ENCODE measurements at regions not wholly inside any gene's neighbourhood (a gene's known extent, or its start where the extent isn't known, plus 50 kb on each side); places are given as distances from the start of the nearest gene placed in this dataset.

DNA sequence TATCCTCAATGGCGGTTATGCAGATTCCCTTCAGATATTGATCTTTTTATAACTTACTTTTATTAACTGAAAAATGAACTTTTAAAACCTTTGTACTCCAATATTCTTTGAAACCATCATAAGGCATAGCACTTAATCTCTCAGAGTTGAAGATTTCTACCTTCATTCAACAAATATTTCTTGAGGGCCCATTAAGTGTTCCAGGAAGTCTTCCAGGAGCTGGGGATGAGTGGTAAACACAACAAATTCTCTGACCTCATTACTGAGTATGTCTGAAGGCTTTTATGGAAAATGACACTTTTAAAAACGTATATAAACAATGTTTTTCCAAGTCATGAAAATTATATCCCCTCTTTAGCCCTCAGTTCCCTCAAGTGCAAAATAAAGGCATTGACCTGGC lies 575.3 kb upstream of the IL12A start:
- no peaks in the 10 kb centered on the region for H3K9me3 ChIP-seq (replicated peaks; ENCODE audit: insufficient read depth, low read length)
- H3K4me3 ChIP-seq (ENCODE audit: low read length) = no peak overlapping the region
- no peak overlapping the region for H3K4me2 ChIP-seq (ENCODE audit: low read depth, low read length)
- H2AFZ ChIP-seq (ENCODE audit: low read length) = no peak overlapping the region
- no peaks in the 10 kb centered on the region for H3K9me2 ChIP-seq (replicated peaks; ENCODE audit: insufficient read depth, low read length)
- no peak overlapping the region for H3K27ac ChIP-seq (ENCODE audit: low read length)
- H3K9ac ChIP-seq (ENCODE audit: low read length) = no peak overlapping the region
- no peaks in the 10 kb centered on the region for H3K4me1 ChIP-seq (ENCODE audit: low read length)
- TF ChIP-seq, protein P1, sequence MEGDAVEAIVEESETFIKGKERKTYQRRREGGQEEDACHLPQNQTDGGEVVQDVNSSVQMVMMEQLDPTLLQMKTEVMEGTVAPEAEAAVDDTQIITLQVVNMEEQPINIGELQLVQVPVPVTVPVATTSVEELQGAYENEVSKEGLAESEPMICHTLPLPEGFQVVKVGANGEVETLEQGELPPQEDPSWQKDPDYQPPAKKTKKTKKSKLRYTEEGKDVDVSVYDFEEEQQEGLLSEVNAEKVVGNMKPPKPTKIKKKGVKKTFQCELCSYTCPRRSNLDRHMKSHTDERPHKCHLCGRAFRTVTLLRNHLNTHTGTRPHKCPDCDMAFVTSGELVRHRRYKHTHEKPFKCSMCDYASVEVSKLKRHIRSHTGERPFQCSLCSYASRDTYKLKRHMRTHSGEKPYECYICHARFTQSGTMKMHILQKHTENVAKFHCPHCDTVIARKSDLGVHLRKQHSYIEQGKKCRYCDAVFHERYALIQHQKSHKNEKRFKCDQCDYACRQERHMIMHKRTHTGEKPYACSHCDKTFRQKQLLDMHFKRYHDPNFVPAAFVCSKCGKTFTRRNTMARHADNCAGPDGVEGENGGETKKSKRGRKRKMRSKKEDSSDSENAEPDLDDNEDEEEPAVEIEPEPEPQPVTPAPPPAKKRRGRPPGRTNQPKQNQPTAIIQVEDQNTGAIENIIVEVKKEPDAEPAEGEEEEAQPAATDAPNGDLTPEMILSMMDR (IDR thresholded peaks at IDR 0.05; ENCODE audit: low read length) = no peak
- TF ChIP-seq EZH2phosphoT487 (IDR thresholded peaks at IDR 0.05; ENCODE audit: low read length) (no peak), EZH2 (optimal IDR thresholded peaks at IDR 0.05; ENCODE audit: low read depth, low read length) (no peak)
- no peaks in the 10 kb centered on the region for H4K20me1 ChIP-seq (ENCODE audit: insufficient read depth, low read length)
- no peaks in the 10 kb centered on the region for H3K27me3 ChIP-seq (replicated peaks; ENCODE audit: insufficient read depth, low read length)
- H3K79me2 ChIP-seq (ENCODE audit: low read length) = no peaks in the 10 kb centered on the region
- no peaks in the 10 kb centered on the region for H3F3A ChIP-seq (ENCODE audit: insufficient read depth, low read length)
- no peak for DNase-seq
- H3K36me3 ChIP-seq (replicated peaks; ENCODE audit: insufficient read depth, low read length) = no peaks in the 10 kb centered on the region

DNA sequence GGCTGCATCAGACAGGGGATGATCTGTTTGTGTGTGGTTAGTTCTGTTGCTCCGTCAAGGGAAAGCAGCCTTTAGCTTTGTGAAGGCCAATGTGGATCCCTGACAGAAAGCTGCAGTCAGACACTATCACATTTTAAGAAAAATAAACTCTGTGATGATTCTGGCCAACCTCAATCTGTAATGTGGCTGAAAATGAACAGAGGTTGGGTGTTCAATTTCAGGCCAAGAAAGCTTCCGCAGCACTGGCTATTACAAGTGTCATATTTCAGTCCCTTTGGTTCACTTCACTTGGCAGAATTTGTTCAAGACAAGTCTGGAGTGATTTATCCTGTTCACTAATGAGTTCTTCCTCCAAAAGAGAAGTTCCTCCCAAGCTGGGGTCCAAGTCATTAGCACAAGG lies 571.8 kb upstream of the IL12A start:
- Histone ChIP-seq H3K9me2 (replicated peaks; ENCODE audit: insufficient read depth, low read length) (no peaks in the 10 kb centered on the region), H3K27ac (ENCODE audit: low read length) (no peak overlapping the region), H3F3A (ENCODE audit: insufficient read depth, low read length) (no peaks in the 10 kb centered on the region), H3K27me3 (replicated peaks; ENCODE audit: insufficient read depth, low read length) (no peaks in the 10 kb centered on the region), H3K4me2 (ENCODE audit: low read depth, low read length) (no peak overlapping the region), H3K4me3 (ENCODE audit: low read length) (no peak overlapping the region), H3K79me2 (ENCODE audit: low read length) (no peaks in the 10 kb centered on the region), H4K20me1 (ENCODE audit: insufficient read depth, low read length) (no peaks in the 10 kb centered on the region), H3K4me1 (ENCODE audit: low read length) (no peaks in the 10 kb centered on the region), H3K36me3 (replicated peaks; ENCODE audit: insufficient read depth, low read length) (no peaks in the 10 kb centered on the region), H2AFZ (ENCODE audit: low read length) (no peak overlapping the region), H3K9ac (ENCODE audit: low read length) (no peak overlapping the region), H3K9me3 (replicated peaks; ENCODE audit: insufficient read depth, low read length) (no peaks in the 10 kb centered on the region)
- TF ChIP-seq, protein P1 (IDR thresholded peaks at IDR 0.05; ENCODE audit: low read length) = no peak
- TF ChIP-seq EZH2 (optimal IDR thresholded peaks at IDR 0.05; ENCODE audit: low read depth, low read length) = no peak
- TF ChIP-seq EZH2phosphoT487 (IDR thresholded peaks at IDR 0.05; ENCODE audit: low read length) = no peak
- no peak for DNase-seq

DNA sequence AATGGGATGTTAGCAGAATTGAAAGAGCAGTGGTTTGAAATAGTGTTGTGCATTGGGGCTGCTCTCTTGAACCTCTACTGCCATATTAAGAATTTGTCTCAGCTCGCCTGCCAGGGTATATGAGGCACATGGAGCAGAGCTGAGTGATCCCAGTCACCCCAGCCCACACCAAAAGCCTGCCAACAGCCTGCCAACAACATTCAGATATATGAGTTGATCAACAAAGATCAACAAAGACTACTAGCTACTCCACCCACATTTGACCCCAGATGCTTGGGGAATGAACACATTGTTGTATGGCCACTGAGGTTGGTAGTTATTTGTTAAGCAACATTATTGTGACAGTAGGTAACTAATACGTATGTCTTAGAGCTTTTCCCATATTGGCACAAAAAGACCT lies 570.9 kb upstream of the IL12A start:
- Histone ChIP-seq H3K79me2 (ENCODE audit: low read length) (no peaks in the 10 kb centered on the region), H3K27ac (ENCODE audit: low read length) (no peak overlapping the region), H3K9me3 (replicated peaks; ENCODE audit: insufficient read depth, low read length) (no peaks in the 10 kb centered on the region), H3F3A (ENCODE audit: insufficient read depth, low read length) (no peaks in the 10 kb centered on the region), H3K4me2 (ENCODE audit: low read depth, low read length) (no peak overlapping the region), H3K9ac (ENCODE audit: low read length) (no peak overlapping the region), H3K4me1 (ENCODE audit: low read length) (no peaks in the 10 kb centered on the region), H3K4me3 (ENCODE audit: low read length) (no peak overlapping the region), H3K9me2 (replicated peaks; ENCODE audit: insufficient read depth, low read length) (no peaks in the 10 kb centered on the region), H4K20me1 (ENCODE audit: insufficient read depth, low read length) (no peaks in the 10 kb centered on the region), H3K36me3 (replicated peaks; ENCODE audit: insufficient read depth, low read length) (no peaks in the 10 kb centered on the region), H2AFZ (ENCODE audit: low read length) (no peak overlapping the region), H3K27me3 (replicated peaks; ENCODE audit: insufficient read depth, low read length) (no peaks in the 10 kb centered on the region)
- no peak for TF ChIP-seq EZH2 (optimal IDR thresholded peaks at IDR 0.05; ENCODE audit: low read depth, low read length)
- TF ChIP-seq EZH2phosphoT487 (IDR thresholded peaks at IDR 0.05; ENCODE audit: low read length) = no peak
- TF ChIP-seq, protein P1 (IDR thresholded peaks at IDR 0.05; ENCODE audit: low read length) = no peak
- no peak for DNase-seq

Measured in MM.1S (cell line).